Right lobe of liver (tissue), 4 donors: ENCODE measurements at regions not wholly inside any gene's neighbourhood (a gene's known extent, or its start where the extent isn't known, plus 50 kb on each side); places are given as distances from the start of the nearest gene placed in this dataset.

Experiments
- POLR2A ChIP-seq: fragments of 450-650 bp; IDR thresholded peaks from one replicate; pipeline ENCODE4 v1.6.1; 2017; ENCODE audit warnings: antibody characterized with exemption, mild to moderate bottlenecking
- TF ChIP-seq, protein P1 (sequence below), 4 donors: fragments of 200-600 bp in 3 of 4; fragments of 450-650 bp in 1 of 4; IDR thresholded peaks; one replicate each; pipeline versions ENCODE4 v1.5.1 to v1.8.0; 2016 to 2022; ENCODE audit warnings: antibody characterized with exemption in 4 of 4, mild to moderate bottlenecking in 2 of 4
- donor health status: DM: no; HTN: no; CAD: no.
- donor health status: DM: no; HTN: no; CAD: no.
- donor health status: DM: no; HTN: yes; CAD: no.

- TF ChIP-seq, protein P1, sequence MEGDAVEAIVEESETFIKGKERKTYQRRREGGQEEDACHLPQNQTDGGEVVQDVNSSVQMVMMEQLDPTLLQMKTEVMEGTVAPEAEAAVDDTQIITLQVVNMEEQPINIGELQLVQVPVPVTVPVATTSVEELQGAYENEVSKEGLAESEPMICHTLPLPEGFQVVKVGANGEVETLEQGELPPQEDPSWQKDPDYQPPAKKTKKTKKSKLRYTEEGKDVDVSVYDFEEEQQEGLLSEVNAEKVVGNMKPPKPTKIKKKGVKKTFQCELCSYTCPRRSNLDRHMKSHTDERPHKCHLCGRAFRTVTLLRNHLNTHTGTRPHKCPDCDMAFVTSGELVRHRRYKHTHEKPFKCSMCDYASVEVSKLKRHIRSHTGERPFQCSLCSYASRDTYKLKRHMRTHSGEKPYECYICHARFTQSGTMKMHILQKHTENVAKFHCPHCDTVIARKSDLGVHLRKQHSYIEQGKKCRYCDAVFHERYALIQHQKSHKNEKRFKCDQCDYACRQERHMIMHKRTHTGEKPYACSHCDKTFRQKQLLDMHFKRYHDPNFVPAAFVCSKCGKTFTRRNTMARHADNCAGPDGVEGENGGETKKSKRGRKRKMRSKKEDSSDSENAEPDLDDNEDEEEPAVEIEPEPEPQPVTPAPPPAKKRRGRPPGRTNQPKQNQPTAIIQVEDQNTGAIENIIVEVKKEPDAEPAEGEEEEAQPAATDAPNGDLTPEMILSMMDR (IDR thresholded peaks at IDR 0.05) = peak in 2 of 4 donors; percentile 5 to 19
- TF ChIP-seq POLR2A = no peak
These were observed 579.4 kb downstream of the GRXCR1 start for GRCh38 chr4:43471950-43472349.
